Suprapubic skin (tissue), 4 donors: ENCODE measurements at regions not wholly inside any gene's neighbourhood (a gene's known extent, or its start where the extent isn't known, plus 50 kb on each side); places are given as distances from the start of the nearest gene placed in this dataset.

Experiments
- EP300 ChIP-seq: sonication (generic); formaldehyde crosslinking; IDR thresholded peaks from one replicate; pipeline ENCODE4 v1.6.1; 2017; ENCODE audit warnings: antibody characterized with exemption
- POLR2A ChIP-seq, 2 donors: fragments of 450-650 bp; IDR thresholded peaks; one replicate each; pipeline ENCODE4 v1.6.1; 2017; ENCODE audit warnings: antibody characterized with exemption in 2 of 2, mild to moderate bottlenecking in 2 of 2, moderate library complexity in 2 of 2
- POLR2AphosphoS5 ChIP-seq, 3 donors: sonication (generic); formaldehyde crosslinking; IDR thresholded peaks; one replicate each; pipeline ENCODE4 v1.6.1; 2017; ENCODE audit warnings: antibody characterized with exemption in 3 of 3
- TF ChIP-seq, protein P1 (sequence below), 2 donors: fragments of 200-600 bp in 1 of 2; fragments of 450-650 bp in 1 of 2; sonication (generic) in 1 of 2; IDR thresholded peaks; one replicate each; pipeline ENCODE4 v1.5.1; 2016 to 2019; ENCODE audit warnings: antibody characterized with exemption in 2 of 2, mild to moderate bottlenecking in 1 of 2, moderate library complexity in 1 of 2

- TF ChIP-seq, protein P1, sequence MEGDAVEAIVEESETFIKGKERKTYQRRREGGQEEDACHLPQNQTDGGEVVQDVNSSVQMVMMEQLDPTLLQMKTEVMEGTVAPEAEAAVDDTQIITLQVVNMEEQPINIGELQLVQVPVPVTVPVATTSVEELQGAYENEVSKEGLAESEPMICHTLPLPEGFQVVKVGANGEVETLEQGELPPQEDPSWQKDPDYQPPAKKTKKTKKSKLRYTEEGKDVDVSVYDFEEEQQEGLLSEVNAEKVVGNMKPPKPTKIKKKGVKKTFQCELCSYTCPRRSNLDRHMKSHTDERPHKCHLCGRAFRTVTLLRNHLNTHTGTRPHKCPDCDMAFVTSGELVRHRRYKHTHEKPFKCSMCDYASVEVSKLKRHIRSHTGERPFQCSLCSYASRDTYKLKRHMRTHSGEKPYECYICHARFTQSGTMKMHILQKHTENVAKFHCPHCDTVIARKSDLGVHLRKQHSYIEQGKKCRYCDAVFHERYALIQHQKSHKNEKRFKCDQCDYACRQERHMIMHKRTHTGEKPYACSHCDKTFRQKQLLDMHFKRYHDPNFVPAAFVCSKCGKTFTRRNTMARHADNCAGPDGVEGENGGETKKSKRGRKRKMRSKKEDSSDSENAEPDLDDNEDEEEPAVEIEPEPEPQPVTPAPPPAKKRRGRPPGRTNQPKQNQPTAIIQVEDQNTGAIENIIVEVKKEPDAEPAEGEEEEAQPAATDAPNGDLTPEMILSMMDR (IDR thresholded peaks at IDR 0.05), result no peak
- TF ChIP-seq POLR2A (IDR thresholded peaks at IDR 0.05), result no peak
- TF ChIP-seq EP300, result no peak
- no peak for TF ChIP-seq POLR2AphosphoS5 (IDR thresholded peaks at IDR 0.05)
These were observed 561.2 kb upstream of the C16orf82 start for GRCh38 chr16:26505496-26505895.
